HG03342 (cell line): ENCODE measurements at regions not wholly inside any gene's neighbourhood (a gene's known extent, or its start where the extent isn't known, plus 50 kb on each side); places are given as distances from the start of the nearest gene placed in this dataset.
"Not testable (repeated sequence)": the region's sequence is repeated elsewhere in the genome, so short reads cannot be mapped to it uniquely, and the experiment has no call there.

ENCODE experiments used
- ATAC-seq: cut with Tn5 transposase; IDR thresholded peaks from one replicate; pipeline ENCODE4 v1.9.1; 2021; ENCODE audit warnings: mild to moderate bottlenecking, moderate library complexity; ENCODE audit not compliant: unreplicated experiment

GRCh38 chr7:96921771-96922170, 83.6 kb upstream of the DLX6 start:
- no peak for ATAC-seq

- not testable (repeated sequence) for ATAC-seq
Measured at GRCh38 chr7:96923345-96923744, 82.0 kb upstream of the DLX6 start.

GRCh38 chr7:96927131-96927530, 78.2 kb upstream of the DLX6 start:
- no peak for ATAC-seq

GRCh38 chr7:96928965-96929364, 76.4 kb upstream of the DLX6 start:
- no peak for ATAC-seq

DNA sequence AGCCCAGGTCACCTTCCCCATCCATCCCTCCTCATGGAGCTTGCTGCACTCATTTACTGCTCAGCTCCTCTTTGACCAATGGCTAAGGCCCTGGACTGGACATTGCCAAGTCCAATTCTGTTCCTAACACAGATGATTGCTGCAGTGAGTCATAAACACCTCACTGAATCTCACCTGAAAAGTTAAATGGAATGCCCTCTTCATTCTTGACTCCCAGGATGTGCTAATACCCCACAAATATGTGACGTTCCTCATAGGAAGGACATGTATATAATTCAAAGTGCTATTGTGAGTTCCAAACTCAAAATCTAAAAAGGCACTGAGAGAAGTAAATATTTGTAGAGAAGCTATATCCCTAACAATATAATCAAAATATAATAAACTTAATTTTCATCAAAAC, 73.5 kb upstream of the DLX6 start:
- ATAC-seq: no peak

- no peak for ATAC-seq
Measured at GRCh38 chr7:96933067-96933645, 72.2 kb upstream of the DLX6 start.

DNA sequence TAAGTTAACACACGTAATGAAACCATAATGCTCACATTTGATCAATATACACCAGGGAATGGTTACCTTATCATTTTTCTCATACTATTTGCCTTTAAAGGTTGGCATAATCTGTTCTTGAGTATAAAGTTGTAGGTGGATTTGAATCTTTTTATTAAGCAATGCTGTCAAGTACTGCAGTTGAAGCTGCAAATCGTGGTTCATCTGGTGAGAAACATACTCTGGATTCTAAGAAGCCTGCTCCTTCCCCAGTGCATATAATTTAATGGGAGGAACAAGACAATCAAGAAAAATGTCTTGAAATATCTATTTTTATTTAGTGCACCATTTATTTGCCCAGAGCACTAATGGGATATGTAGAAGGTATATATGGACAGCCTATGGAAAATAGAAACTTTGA, 68.7 kb upstream of the DLX6 start:
- ATAC-seq: no peak

DNA sequence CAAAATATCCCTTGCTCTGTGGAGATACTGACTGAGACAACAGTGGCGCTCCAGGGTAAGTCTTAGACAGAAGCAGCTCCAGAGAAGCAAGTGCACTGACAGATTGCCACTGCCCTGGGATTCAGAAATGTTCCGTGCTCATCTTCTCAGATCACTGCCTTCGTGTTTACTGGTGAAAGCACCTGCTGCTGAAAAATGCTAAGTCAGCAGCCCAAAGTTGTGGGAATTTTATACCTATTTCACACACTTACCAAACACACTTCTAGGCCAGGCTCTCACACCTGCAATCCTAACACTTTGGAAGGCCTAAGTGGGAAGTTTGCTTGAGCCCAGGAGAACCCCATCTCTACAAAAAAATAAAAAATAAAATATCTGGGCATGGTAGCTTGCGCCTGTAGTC, 63.2 kb upstream of the DLX6 start:
- ATAC-seq: no peak

DNA sequence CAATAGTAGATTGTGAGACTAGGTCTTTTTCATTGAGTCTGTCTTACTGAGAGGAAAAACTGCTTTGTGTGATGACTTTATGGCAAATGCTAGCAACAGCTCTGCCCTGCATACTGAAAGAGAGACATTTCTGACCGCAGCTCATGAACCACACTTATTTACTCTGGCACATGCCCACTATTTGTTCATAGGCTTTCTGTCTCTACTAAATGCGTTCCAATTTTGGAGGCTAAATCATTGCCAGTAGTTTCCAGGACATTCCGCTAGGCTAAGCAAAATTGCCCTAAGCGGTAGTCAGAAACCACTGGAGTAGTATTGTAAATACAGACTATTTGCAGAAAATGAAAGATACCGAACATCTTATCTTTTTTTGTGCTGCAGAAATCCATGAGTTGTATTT, 55.6 kb upstream of the DLX6 start:
- ATAC-seq: no peak

DNA sequence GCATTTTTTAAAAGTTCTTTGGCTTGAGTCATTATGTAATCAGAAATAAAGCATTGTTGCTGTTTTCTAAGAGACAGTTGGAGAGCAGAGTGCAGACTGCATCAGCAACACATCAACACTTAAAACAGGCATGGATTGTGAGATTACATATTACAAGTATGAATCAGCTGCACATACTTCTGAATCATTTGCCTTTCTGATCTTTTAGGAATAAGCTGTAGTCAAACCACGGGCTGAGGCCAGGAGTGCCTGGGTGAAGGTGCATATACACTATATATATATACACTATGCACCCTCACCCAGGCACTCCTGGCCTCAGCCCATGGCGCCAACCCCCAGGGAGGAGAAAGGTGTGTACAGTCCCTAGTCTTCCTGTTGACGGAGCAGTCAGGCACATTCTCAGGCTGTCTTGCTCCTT, 52.4 kb upstream of the DLX6 start:
- no peak for ATAC-seq

DNA sequence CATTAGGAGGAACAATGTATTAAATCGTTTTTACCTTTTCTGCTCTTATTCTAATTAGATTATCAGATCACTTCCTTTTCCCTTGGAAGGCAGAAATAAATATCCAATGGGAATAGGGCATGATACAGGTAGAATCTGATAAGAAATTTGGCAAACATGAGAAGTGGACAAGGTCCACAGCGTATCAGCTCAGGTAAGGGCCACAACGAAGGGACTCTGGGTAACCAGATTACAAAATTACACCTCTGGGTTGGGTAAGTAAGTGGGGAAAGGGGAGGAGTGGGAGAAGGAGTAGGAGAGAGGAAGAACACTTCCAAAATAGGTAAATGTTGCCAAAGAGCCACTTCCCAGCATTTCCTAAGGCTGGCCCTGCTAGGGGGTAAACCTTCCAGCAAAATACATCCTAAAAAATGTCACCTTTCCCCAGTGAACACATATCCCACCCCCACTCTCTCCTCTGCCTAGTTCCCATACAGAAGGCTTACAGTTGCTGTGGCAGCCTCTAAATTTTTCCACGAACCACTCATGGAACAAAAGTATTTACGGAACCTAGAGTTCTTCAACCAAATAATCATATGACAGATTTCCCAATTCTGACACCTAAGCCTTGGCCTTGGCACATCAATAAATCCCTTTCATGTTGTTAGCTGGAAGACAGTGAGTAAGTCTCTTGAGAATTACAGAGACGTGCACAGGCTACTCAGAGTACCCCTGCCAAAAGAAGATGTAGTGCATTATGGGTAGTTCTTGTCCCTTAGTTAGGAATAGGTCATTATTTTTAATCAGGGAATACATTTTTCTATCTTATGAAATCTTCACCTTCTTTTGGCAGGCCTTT, 51.5 kb upstream of the DLX6 start:
- no peak for ATAC-seq
